ENCODE measurements at regions not wholly inside any gene's neighbourhood (a gene's known extent, or its start where the extent isn't known, plus 50 kb on each side); places are given as distances from the start of the nearest gene placed in this dataset.

DNA sequence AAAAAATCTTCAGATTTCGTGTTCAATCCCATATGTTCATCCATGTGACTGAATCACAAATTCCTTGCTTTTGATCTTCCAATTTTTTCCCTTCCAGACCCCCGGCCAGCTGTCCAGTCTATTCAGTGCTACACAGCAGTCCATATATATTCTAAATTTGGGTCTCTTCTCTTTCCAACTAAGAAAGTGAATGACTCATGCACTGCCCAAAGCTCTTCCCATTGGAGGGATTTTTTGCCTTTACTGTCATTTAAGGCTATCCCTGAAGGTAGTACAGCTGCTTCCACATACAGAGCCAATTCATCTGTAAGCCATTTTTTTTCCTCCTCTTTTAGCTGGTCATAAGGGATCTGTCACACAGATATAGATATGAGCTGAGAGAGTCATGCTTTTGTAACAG lies 478.3 kb downstream of the DMRT2 start:
- Histone ChIP-seq H3K27ac (no peak overlapping the region), H3K4me1 (no peaks in the 10 kb centered on the region), H3K4me3 (no peak overlapping the region), H3K4me2 (no peak overlapping the region), H3K36me3 (no peaks in the 10 kb centered on the region), H4K20me1 (no peaks in the 10 kb centered on the region), H3K9me3 (no peaks in the 10 kb centered on the region), H3K9ac (no peak overlapping the region), H3K27me3 (no peaks in the 10 kb centered on the region)
- TF ChIP-seq Cebpa-rat (IDR thresholded peaks at IDR 0.05): no peak

DNA sequence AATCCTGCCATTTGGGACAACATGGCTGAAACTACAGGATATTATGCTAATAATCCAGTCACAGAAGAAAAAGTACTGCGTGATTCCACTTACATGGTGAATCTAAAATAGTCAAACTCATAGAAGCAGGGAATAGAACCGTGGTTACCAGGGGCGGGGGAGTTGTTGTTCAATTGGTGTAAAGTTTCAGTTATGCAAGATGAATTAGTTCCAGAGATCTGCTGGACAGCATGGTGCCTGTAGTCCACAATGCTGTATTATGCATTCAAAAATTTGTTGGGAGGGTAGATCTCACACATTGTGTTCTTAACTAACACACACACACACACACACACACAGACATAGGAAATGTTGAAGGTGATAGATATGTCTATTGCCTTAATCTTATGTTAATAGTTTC lies 480.5 kb downstream of the DMRT2 start:
- TF ChIP-seq Cebpa-rat (IDR thresholded peaks at IDR 0.05): no peak
- Histone ChIP-seq H3K27me3 (no peaks in the 10 kb centered on the region), H3K4me1 (no peaks in the 10 kb centered on the region), H4K20me1 (no peaks in the 10 kb centered on the region), H3K9me3 (no peaks in the 10 kb centered on the region), H3K4me2 (no peak overlapping the region), H3K9ac (no peak overlapping the region), H3K27ac (no peak overlapping the region), H3K4me3 (no peak overlapping the region), H3K36me3 (no peaks in the 10 kb centered on the region)

DNA sequence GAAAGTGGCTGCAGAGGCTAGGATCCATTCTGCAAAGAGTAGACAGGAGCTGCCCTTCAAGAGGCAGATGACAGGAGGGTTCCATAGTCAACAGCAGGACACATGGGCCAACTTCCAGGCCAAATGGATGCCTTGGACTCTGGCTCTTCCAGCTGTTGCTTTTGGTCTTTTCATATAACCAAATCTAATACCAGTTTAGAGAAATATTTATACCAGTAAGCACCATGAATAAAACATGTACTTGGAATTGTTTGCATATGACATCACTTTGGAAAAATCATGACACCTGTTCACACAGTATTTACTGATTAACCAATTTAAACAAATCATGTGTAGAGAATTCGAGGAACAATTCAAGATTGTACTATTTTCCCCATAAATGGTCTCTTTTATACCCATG lies 481.3 kb downstream of the DMRT2 start:
- Histone ChIP-seq H3K4me1 (no peaks in the 10 kb centered on the region), H3K9ac (no peak overlapping the region)

DNA sequence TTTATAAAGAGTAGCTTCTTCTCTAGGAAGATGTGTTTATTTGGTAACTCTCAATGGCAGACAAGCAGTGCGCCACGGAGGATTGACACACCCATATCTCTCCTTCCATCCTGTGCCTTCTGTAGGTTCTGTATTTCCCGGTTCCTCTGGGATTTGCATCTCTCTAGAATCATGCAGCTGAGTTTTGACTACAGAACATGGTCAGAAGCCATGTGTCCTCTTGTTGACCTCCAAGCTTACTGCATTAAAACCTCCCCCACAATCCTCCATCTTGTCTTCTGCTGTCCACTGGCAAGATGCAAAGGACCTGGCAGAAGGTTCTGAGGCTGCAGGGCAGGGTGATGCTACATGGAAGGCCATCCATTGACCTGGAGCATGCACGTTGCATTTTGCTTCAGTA lies 482.0 kb downstream of the DMRT2 start:
- H4K20me1 ChIP-seq: no peaks in the 10 kb centered on the region
- no peak overlapping the region for H3K4me2 ChIP-seq
- H3K4me1 ChIP-seq: no peaks in the 10 kb centered on the region

More for the DNA sequence above, 481.3 kb downstream of the DMRT2 start:
- H3K36me3 ChIP-seq: no peaks in the 10 kb centered on the region
- H3K27me3 ChIP-seq: no peaks in the 10 kb centered on the region
- no peak overlapping the region for H3K27ac ChIP-seq
- H3K4me2 ChIP-seq: no peak overlapping the region
- no peak overlapping the region for H3K4me3 ChIP-seq
- no peaks in the 10 kb centered on the region for H4K20me1 ChIP-seq
- no peaks in the 10 kb centered on the region for H3K9me3 ChIP-seq
- no peak for TF ChIP-seq Cebpa-rat (IDR thresholded peaks at IDR 0.05)

DNA sequence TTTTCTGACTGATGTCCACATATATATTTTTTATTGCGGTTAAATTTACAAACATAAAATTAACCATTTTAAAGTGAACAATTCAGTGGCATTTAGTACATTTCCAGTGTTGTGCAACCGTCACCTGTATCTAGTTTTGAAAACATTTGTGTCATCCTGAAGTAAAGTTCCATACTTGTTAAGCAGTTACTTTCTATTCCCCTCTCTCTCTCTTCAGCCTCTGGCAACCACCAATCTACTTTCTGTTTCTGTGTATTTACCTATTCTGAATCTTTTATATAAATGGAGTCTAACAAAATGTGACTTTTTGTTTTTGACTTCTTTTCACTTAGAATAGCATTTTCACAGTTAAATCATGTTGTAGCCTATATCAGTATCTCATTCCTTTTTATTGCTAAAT lies 480.1 kb upstream of the SMARCA2 start:
- no peak overlapping the region for H3K4me3 ChIP-seq
- H3K9ac ChIP-seq: no peak overlapping the region
- no peak for TF ChIP-seq Cebpa-rat (IDR thresholded peaks at IDR 0.05)
- no peaks in the 10 kb centered on the region for H3K27me3 ChIP-seq
- no peak overlapping the region for H3K4me2 ChIP-seq
- no peaks in the 10 kb centered on the region for H3K9me3 ChIP-seq
- H3K27ac ChIP-seq: no peak overlapping the region
- H3K4me1 ChIP-seq: no peaks in the 10 kb centered on the region
- H3K36me3 ChIP-seq: no peaks in the 10 kb centered on the region
- no peaks in the 10 kb centered on the region for H4K20me1 ChIP-seq

More for the DNA sequence above, 482.0 kb downstream of the DMRT2 start:
- TF ChIP-seq Cebpa-rat (IDR thresholded peaks at IDR 0.05): no peak
- no peak overlapping the region for H3K4me3 ChIP-seq
- no peak overlapping the region for H3K27ac ChIP-seq
- H3K36me3 ChIP-seq: no peaks in the 10 kb centered on the region
- no peaks in the 10 kb centered on the region for H3K27me3 ChIP-seq
- H3K9ac ChIP-seq: no peak overlapping the region
- H3K9me3 ChIP-seq: no peaks in the 10 kb centered on the region

DNA sequence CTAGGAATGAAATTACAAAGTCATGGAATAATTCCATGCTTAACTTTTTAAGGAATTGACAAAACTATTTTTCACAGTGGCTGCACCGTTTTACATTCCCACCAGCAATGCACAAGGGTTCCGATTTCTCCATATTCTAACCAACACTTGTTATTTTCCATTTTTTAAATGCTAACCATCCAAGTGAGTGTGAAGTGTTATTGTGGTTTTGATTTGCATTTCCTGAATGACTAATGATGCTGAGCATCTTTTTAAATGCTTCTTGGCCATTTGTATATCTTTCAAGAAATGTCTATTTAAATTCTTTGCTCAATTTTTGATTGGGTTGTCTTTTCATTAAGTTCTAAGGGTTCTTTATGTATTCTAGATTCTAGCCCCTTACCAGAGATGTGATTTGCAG lies 479.5 kb upstream of the SMARCA2 start:
- H3K9me3 ChIP-seq: no peaks in the 10 kb centered on the region
- TF ChIP-seq Cebpa-rat (IDR thresholded peaks at IDR 0.05): no peak
- H3K27me3 ChIP-seq: no peaks in the 10 kb centered on the region
- no peak overlapping the region for H3K9ac ChIP-seq
- no peak overlapping the region for H3K4me3 ChIP-seq
- no peaks in the 10 kb centered on the region for H3K36me3 ChIP-seq
- H3K4me1 ChIP-seq: no peaks in the 10 kb centered on the region
- no peaks in the 10 kb centered on the region for H4K20me1 ChIP-seq
- no peak overlapping the region for H3K4me2 ChIP-seq
- H3K27ac ChIP-seq: no peak overlapping the region

DNA sequence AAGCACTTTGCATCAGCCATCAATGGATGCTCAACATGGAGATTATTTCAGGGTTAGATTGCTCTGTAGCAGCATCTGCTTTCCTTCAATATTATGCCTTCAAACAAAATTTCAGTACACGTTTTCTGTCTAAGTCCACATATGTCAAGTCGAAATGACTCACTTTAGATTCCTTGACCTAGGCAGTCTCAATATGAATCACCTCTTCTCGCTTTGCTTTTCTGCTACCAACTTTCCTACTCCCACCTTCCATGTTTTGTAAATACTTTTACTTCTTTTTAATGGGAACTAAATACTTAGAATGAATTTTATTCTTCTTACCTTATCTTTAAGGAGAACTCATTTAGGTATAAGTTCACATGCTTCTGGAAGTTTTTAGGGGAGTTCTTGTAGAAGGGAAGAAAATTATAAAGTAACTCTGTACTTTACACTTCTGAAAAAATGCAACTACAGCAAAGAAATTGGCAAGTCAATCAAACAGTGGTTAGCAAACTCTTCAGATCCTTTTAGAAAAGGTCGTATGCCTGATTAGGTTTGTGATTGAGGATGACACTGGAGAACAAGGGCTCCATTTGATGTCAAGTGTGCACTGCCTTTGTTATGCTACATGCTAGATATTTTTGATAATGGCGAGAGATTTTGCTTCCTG lies 478.5 kb upstream of the SMARCA2 start:
- no peak overlapping the region for H3K9ac ChIP-seq
- no peaks in the 10 kb centered on the region for H3K4me1 ChIP-seq
- no peak for TF ChIP-seq Cebpa-rat (IDR thresholded peaks at IDR 0.05)
- H3K4me3 ChIP-seq: no peak overlapping the region
- no peaks in the 10 kb centered on the region for H3K27me3 ChIP-seq
- no peak overlapping the region for H3K4me2 ChIP-seq
- H3K36me3 ChIP-seq: no peaks in the 10 kb centered on the region
- H4K20me1 ChIP-seq: no peaks in the 10 kb centered on the region
- H3K27ac ChIP-seq: no peak overlapping the region
- no peaks in the 10 kb centered on the region for H3K9me3 ChIP-seq

DNA sequence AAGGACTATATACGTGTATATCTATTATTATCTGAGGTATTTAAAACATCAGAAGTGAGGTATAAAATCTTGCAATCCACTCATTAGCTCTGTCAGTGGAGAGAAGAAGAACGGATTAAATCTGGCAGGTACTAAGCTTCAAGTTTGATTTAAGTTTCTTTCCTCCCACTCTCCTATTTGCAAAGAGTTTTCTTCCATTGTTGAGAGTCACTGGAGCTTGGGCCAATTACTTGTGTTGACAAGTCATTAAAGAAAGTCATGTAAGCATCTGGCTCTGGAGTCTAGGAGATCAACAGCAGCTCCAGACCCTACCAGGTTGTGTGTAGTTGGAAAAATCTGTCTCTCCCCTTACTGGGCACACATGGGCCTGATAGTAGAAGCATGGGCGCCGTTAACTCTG lies 476.8 kb upstream of the SMARCA2 start:
- no peak overlapping the region for H3K4me3 ChIP-seq
- H3K36me3 ChIP-seq: no peaks in the 10 kb centered on the region
- no peaks in the 10 kb centered on the region for H3K9me3 ChIP-seq
- TF ChIP-seq Cebpa-rat (IDR thresholded peaks at IDR 0.05): no peak
- no peaks in the 10 kb centered on the region for H3K4me1 ChIP-seq
- no peak overlapping the region for H3K4me2 ChIP-seq
- H4K20me1 ChIP-seq: no peaks in the 10 kb centered on the region
- no peak overlapping the region for H3K27ac ChIP-seq
- no peaks in the 10 kb centered on the region for H3K27me3 ChIP-seq
- H3K9ac ChIP-seq: no peak overlapping the region

DNA sequence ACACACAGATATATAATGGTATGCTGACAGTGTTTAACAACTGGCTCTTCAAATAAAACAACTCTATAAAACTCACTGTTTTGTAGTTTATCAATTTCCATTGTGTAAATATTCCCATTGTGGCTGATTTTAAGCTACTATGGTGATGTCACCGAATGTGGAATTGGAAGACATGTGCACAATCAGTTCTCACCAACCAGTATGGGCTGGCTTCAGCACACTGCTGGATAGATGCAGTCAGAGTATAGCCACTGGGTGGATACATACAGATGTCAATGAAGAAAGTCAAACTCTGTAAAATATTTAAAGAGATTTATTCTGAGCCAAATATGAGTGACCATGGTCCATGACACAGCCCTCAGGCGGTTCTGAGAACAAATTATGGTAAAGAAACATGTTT lies 475.9 kb upstream of the SMARCA2 start:
- Histone ChIP-seq H3K4me3 (no peak overlapping the region), H3K4me1 (no peaks in the 10 kb centered on the region), H3K4me2 (no peak overlapping the region), H3K27ac (no peak overlapping the region), H3K36me3 (no peaks in the 10 kb centered on the region), H3K9ac (no peak overlapping the region), H3K9me3 (no peaks in the 10 kb centered on the region), H3K27me3 (no peaks in the 10 kb centered on the region), H4K20me1 (no peaks in the 10 kb centered on the region)
- TF ChIP-seq Cebpa-rat (IDR thresholded peaks at IDR 0.05): no peak

DNA sequence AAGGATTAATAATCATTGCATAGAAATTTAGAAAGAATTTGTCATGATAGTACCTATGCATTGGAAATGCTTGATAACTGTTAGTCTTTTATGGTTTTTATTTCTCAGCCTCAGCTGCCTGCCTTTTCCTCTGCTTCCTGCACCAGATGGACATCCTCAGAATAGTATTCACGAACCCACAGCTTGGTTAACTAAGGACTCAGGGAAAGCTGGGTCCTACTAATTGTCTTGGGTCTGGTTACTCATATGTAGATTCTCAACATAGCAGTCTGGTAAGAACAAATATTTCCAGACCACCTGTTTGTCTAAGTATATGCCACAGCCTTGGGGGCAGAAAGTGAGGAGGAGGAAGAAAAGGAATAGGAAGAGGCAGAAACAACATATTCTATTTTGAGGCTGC lies 464.5 kb upstream of the SMARCA2 start:
- no peaks in the 10 kb centered on the region for H3K9me3 ChIP-seq
- no peak for TF ChIP-seq Cebpa-rat (IDR thresholded peaks at IDR 0.05)
- no peaks in the 10 kb centered on the region for H3K4me1 ChIP-seq
- no peaks in the 10 kb centered on the region for H3K27me3 ChIP-seq
- H3K36me3 ChIP-seq: no peaks in the 10 kb centered on the region
- no peak overlapping the region for H3K9ac ChIP-seq
- H4K20me1 ChIP-seq: no peaks in the 10 kb centered on the region
- no peak overlapping the region for H3K27ac ChIP-seq
- no peak overlapping the region for H3K4me3 ChIP-seq
- H3K4me2 ChIP-seq: no peak overlapping the region
